ENCODE measurements at regions not wholly inside any gene's neighbourhood (a gene's known extent, or its start where the extent isn't known, plus 50 kb on each side); places are given as distances from the start of the nearest gene placed in this dataset.

DNA sequence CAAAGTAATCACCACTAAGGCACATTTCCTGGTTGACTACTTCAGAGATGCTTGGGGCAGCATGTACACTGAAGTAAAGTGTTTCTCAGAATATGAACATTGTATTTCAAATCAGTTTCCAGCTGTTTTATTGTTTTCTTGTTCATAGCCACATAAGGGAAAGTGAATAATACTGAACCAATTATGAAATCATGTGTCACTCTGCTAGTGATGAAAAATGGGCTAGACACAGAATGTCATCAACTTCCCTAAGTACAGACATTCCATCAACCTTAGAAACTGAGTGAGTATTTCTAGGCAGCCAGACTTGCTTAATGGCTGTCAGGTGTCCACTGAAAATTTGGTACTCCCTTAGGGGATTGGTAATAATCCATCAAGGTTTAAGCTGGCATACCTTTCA lies 603.5 kb downstream of the ARL4A start:
- TF ChIP-seq, protein P1, sequence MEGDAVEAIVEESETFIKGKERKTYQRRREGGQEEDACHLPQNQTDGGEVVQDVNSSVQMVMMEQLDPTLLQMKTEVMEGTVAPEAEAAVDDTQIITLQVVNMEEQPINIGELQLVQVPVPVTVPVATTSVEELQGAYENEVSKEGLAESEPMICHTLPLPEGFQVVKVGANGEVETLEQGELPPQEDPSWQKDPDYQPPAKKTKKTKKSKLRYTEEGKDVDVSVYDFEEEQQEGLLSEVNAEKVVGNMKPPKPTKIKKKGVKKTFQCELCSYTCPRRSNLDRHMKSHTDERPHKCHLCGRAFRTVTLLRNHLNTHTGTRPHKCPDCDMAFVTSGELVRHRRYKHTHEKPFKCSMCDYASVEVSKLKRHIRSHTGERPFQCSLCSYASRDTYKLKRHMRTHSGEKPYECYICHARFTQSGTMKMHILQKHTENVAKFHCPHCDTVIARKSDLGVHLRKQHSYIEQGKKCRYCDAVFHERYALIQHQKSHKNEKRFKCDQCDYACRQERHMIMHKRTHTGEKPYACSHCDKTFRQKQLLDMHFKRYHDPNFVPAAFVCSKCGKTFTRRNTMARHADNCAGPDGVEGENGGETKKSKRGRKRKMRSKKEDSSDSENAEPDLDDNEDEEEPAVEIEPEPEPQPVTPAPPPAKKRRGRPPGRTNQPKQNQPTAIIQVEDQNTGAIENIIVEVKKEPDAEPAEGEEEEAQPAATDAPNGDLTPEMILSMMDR (conservative IDR thresholded peaks at IDR 0.05; ENCODE audit: low read depth in 2 of 2), result no peak
- TF ChIP-seq POLR2AphosphoS5 (IDR thresholded peaks at IDR 0.05; ENCODE audit: low read depth) (no peak), EZH2 (IDR thresholded peaks at IDR 0.05; ENCODE audit: low read depth, unreplicated experiment) (no peak), ZNF114 (CRISPR knock-in tag; IDR thresholded peaks at IDR 0.05) (no peak)
- TF ChIP-seq, protein P2, sequence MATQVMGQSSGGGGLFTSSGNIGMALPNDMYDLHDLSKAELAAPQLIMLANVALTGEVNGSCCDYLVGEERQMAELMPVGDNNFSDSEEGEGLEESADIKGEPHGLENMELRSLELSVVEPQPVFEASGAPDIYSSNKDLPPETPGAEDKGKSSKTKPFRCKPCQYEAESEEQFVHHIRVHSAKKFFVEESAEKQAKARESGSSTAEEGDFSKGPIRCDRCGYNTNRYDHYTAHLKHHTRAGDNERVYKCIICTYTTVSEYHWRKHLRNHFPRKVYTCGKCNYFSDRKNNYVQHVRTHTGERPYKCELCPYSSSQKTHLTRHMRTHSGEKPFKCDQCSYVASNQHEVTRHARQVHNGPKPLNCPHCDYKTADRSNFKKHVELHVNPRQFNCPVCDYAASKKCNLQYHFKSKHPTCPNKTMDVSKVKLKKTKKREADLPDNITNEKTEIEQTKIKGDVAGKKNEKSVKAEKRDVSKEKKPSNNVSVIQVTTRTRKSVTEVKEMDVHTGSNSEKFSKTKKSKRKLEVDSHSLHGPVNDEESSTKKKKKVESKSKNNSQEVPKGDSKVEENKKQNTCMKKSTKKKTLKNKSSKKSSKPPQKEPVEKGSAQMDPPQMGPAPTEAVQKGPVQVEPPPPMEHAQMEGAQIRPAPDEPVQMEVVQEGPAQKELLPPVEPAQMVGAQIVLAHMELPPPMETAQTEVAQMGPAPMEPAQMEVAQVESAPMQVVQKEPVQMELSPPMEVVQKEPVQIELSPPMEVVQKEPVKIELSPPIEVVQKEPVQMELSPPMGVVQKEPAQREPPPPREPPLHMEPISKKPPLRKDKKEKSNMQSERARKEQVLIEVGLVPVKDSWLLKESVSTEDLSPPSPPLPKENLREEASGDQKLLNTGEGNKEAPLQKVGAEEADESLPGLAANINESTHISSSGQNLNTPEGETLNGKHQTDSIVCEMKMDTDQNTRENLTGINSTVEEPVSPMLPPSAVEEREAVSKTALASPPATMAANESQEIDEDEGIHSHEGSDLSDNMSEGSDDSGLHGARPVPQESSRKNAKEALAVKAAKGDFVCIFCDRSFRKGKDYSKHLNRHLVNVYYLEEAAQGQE (IDR thresholded peaks at IDR 0.05; ENCODE audit: unreplicated experiment), result no peak

Data from GM23338 (cell line).